Right renal pelvis (tissue), 4 donors: ENCODE measurements at regions not wholly inside any gene's neighbourhood (a gene's known extent, or its start where the extent isn't known, plus 50 kb on each side); places are given as distances from the start of the nearest gene placed in this dataset.
"Not testable (repeated sequence)": the region's sequence is repeated elsewhere in the genome, so short reads cannot be mapped to it uniquely, and the experiment has no call there.

Source experiments
- DNase-seq, 4 donors: peaks; one replicate each; pipeline ENCODE4 v3.0.0-alpha.2; 2013; ENCODE audit warnings: low read depth in 4 of 4, low spot score in 3 of 4, missing footprints in 1 of 4

DNA sequence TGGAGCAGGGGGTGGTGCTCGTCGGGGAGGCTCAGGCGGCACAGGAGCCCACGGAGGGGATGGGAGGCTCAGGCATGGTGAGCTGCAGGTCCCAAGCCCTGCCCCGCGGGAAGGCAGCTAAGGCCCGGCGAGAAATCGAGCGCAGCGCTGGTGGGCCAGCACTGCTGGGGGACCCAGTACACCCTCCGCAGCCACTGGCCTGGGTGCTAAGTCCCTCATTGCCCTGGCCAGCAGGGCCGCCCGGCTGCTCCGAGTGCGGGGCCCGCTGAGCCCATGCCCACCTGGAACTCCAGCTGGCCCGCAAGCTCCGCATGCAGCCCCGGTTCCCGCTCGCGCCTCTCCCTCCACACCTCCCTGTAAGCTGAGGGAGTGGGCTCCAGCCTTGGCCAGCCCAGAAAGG lies 151.0 kb upstream of the COX7C start:
- DNase-seq, result not testable (repeated sequence)

DNA sequence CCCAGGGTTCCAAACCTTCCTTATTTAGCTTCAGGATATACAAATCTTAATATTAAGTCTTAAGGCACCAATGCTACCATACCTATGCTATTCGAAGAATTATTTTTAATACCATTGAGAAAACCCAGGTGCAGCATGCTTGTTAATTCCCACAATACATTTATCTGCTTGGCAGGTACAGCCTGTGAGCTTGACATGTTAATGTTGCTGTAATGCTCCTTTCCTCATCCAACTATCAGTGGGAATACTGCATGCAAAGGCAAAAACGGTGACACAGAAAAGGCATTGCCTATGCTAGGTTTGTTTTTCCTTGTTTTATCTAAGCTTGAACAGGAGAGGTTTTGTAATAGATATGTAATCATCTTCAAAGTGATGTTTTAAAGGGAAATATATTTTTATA lies 135.7 kb upstream of the COX7C start:
- DNase-seq, result no peak

DNA sequence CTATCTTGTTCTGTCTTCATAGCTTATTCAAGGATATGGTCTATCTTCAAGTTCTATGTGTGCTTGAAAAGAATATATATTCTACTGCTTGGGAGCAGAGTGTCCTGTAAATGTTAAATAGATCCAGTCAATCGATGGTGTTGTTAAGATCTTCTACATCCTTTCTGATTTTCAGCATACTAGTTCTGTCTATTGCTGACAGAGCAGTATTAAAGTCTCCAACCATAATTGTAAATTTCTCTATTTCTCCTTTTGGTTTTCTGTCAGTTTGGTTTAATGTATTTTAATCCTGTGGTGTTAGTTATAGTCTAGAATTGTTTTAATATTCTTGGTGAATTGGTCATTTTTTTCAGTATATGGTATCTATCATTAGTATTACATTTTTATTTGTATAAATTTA lies 124.0 kb upstream of the COX7C start:
- DNase-seq, result no peak

DNA sequence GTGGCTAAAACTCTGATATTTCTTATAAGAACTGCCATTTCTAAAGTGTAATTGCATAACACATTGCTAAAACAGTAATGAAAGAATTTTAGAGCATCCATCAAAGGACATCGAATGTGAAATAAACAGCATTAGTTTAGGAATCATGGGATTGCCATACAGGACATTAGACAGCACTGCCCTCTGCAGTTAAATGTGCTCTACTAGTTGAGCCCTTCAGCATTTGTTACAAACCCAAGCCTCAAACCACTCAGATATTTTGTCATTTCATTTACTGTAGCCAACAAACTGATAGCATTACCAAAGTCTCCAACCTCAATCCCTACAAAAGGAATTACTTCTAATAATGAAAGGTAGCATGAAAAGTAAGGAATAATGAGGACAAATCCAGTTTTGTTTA lies 116.8 kb upstream of the COX7C start:
- DNase-seq, result no peak

DNA sequence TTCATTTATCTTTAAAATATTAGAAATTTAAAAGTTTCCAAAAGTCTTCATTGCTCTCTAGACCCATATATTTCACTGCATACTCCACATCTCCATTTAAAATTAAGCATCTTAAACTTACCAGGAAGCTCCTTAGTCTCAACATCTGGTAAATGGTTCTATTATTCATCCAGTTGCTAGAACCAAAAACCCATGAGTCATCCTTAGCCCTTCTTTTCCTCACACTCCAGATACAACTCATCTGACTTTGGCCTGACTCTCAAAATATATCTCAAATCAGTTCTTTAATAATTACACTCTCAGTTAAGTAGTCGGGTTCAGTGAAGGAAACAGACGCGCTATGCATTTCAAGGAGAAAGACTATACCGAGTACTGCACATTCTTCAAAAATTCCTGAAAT lies 110.2 kb upstream of the COX7C start:
- DNase-seq, result no peak

DNA sequence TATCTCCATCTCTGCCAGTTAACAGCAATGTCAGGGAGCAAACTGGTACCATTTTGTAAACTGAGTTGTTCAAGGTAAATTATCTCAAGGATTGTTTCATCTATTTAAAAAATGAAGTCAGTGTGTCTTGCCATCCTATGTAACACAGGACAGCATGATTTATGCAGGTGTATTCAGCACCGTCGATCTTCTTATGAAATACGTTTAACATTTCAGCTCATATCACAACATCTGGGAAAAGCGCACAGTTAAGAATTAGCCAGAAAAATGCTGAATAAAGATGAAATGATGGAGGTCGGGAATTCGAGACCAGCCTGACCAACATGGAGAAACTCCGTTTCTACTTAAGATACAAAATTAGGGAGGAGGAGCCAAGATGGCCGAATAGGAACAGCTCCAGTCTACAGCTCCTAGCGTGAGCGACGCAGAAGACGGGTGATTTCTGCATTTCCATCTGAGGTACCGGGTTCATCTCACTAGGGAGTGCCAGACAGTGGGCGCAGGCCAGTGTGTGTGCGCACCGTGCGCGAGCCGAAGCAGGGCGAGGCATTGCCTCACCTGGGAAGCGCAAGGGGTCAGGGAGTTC lies 107.3 kb upstream of the COX7C start:
- not testable (repeated sequence) for DNase-seq

DNA sequence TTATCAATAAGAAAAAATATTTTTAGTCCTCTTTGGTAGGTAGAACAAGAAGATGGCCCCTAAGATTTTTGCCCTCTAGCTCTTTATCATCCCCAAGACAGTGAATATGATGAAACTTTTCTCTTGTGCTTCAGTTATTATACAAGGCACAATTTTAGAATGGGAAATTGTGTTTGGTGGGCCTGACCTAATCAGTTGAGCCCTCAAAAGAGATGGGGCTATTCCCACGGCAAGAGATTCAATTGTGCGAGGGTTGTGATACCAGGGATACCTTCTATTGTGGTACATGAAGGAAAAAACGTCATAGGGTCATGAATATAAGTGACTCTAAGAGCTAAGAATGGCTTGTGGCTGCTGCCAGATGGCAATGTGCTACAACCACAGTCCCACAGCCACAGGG lies 94.0 kb upstream of the COX7C start:
- no peak for DNase-seq

- DNase-seq, result no peak
These were observed 92.1 kb upstream of the COX7C start for GRCh38 chr5:86525622-86526021.

GRCh38 chr5:86526811-86527348 lies 90.9 kb upstream of the COX7C start:
- no peak for DNase-seq

DNA sequence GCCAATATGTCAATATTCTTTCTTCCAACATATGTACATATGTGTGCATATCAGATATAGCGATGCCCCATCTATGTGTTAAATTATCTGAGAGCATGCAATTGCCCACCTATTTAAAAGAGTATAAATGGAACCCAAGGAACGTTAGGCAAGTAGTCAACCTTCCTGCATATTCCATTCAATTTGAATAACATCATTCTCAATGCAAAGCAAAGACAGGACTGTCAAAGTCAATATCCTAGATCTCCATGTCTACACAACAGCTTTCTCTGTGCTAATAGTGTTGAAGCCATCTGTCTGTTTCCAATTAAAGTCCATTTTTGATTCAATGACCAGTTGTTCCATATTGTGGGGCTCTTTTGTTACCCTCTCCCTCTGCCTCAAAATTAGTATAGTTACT lies 85.3 kb upstream of the COX7C start:
- no peak for DNase-seq

DNA sequence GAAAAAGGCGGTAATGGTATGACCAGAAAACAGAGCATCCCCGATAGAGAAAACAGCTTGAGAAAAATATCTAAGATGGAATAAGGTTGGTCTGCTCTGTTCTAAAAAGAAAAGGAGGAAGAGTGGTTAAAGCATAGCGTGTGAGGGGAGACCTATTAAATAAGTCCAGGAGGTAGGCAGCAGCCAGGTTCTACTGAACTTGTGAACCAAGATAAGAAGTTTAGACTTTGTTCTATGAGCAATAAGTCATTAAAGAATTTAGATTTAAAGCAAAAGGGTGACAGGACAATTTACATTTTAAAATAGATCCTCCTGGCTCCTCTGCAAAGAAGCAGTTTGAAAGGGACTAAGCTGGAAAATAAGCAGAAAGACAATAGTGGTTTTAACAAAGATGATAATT lies 81.3 kb upstream of the COX7C start:
- DNase-seq, result no peak

DNA sequence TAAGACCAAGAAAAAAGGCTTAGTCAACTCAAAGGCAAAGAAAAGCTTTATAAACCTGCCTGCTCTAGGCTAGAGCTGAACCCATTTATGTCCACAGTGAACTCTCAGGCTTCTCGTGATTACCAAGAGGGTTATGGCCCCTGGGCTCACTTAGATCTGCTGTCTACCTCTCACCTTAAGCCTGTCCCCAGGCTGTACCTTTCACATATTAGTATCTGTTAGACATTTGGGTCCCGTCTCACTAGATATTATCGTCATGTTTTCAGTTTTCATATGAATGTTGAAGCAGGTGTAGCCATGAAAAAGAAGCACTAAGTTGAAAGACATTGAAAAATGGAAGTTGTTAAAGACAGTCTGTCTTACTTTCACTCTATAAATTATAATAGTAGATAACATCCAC lies 75.2 kb upstream of the COX7C start:
- no peak for DNase-seq

GRCh38 chr5:86546044-86546443 lies 71.7 kb upstream of the COX7C start:
- DNase-seq, result no peak

DNA sequence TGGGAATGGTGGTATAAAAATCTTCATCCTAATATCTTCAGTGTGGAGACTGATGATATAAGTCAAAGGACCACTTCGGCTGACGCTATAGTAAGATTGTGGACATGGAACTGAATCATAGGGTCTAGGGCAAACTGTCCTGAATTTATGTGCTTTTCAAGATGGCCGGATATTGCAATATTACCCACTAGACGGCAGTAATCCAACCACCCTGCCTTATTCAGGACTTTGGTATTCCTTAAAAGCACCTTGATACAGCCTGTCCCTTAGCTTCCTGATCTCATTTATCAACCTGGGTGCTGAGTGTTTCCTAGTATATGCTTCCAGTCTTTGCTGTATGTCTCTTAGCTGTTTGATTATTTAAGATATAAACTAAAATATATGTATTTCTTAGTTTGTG lies 71.2 kb upstream of the COX7C start:
- no peak for DNase-seq

DNA sequence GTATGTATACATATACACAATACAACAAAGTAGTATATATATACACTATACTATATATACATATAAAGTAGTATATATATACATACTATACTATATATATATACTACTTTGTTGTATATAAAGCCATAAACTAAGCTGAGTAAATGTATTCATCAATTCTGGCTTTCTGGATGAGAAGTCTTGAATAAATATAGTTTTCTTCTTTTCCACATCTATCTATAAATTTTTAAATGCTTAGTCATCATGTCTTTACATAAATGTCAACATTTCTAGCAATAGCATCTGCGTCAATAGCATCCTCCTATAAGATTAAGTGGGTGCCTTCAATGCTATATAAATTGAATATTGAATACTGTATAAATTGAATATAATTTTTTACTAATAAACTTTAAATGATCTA lies 63.1 kb upstream of the COX7C start:
- no peak for DNase-seq

DNA sequence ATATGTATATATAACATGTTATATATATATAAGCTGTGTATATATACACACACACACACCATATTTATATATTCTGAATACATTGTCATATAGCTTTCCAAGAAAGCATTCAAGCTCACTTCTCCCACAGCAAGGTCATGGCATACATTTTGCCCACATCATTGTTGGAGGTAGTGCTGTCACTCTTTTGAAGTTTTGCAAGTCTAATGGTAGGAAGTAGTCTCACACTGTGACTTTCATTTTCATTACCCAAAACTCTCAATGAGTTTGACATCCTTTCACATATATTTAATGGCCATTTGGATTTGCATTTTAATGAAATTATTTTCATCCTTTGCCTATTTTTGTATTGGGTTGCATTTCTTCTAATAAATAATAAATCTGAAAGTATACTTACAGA lies 59.8 kb upstream of the COX7C start:
- DNase-seq, result no peak

DNA sequence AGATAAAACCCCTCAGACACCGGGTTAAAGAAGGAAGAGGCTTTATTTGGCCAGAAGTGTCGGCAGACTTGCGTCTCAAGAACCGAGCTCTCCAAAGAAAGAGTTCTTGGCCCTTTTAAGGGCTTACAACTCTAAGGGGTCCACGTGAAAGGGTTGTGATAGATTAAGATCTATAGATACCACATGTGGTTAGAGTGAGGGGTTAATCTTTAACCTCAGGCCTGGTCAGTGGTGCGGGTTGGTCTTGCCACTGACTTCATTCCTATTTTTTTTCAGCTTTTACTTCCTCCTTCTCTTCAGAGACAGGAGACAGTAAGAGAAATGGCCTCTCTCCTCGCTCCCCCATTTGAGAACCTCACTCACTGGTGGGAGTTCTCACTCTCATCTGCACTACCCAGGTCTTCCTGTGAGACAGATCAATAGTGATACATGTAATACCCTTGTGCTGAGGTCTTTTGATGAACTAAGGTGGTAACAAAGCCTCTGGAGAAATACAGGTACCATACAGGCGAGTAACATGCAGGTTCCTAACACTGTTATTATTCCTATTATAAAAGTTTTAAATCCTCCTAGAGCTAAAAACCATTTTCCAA lies 52.4 kb upstream of the COX7C start:
- no peak for DNase-seq

DNA sequence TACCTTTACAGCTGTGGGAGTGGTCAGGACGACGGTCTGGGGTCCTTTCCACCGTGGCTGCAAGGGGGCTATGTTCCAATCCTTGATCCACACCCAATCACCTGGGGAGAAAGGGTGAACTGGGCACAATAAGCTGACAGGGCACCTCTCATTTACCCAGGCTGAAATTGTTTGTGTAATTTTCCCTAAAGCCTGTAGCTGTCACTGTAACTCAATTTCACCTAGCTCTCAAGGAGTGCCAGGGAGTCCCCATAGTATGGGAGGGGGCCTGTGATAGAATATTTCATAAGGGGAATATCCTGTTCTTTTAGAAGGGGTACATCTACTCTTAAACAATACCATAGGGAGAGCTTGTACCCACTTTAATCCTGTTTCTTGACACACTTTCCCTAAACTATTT lies 51.7 kb upstream of the COX7C start:
- not testable (repeated sequence) for DNase-seq
